Neuronal stem cell (in vitro differentiated cells): ENCODE measurements at regions not wholly inside any gene's neighbourhood (a gene's known extent, or its start where the extent isn't known, plus 50 kb on each side); places are given as distances from the start of the nearest gene placed in this dataset.

Experiments
- DNase-seq: peaks from one replicate; pipeline ENCODE4 v3.0.0-alpha.2; 2013; ENCODE audit warnings: low spot score
- H2AFZ ChIP-seq: one replicate; pipeline ENCODE4 v1.6.1; 2013; ENCODE audit warnings: mild to moderate bottlenecking, low read length, inconsistent platforms
- H2AK5ac ChIP-seq: 2 replicates; pipeline ENCODE4 v1.6.1; 2013; ENCODE audit warnings: low read depth, mild to moderate bottlenecking, inconsistent platforms, low read length, moderate library complexity, mixed read lengths
- H2BK120ac ChIP-seq: 2 replicates; pipeline ENCODE4 v1.6.1; 2013; ENCODE audit warnings: low read depth, mild to moderate bottlenecking, inconsistent platforms, low read length, moderate library complexity, mixed read lengths
- H2BK12ac ChIP-seq: one replicate; pipeline ENCODE4 v1.6.1; 2013; ENCODE audit warnings: low read length, inconsistent platforms
- H2BK15ac ChIP-seq: 2 replicates; pipeline ENCODE4 v1.6.1; 2013; ENCODE audit warnings: mild to moderate bottlenecking, low read length, inconsistent platforms, mixed read lengths
- H2BK5ac ChIP-seq: one replicate; pipeline ENCODE4 v1.6.1; 2013; ENCODE audit warnings: inconsistent platforms, mild to moderate bottlenecking, low read length, moderate library complexity
- H3K14ac ChIP-seq: one replicate; pipeline ENCODE4 v1.6.1; 2013; ENCODE audit warnings: low read length, inconsistent platforms
- H3K18ac ChIP-seq: 2 replicates; pipeline ENCODE4 v1.6.1; 2013; ENCODE audit warnings: low read length, inconsistent platforms
- H3K23ac ChIP-seq: 2 replicates; pipeline ENCODE4 v1.6.1; 2013; ENCODE audit warnings: low read depth, mild to moderate bottlenecking, mixed read lengths, low read length, inconsistent platforms; ENCODE audit not compliant: poor library complexity
- H3K27ac ChIP-seq: replicated peaks from 3 replicates; pipeline ENCODE4 v1.5.1; 2013; ENCODE audit warnings: low read length, inconsistent platforms
- H3K27me3 ChIP-seq, 3 experiments: 2 replicates each; pipeline ENCODE4 v1.6.1; 2013; ENCODE audit warnings: low read length in 3 of 3, mild to moderate bottlenecking in 2 of 3, inconsistent platforms in 1 of 3, low read depth in 1 of 3, mixed read lengths in 1 of 3, moderate library complexity in 1 of 3; ENCODE audit not compliant: control insufficient read depth in 3 of 3, insufficient read depth in 3 of 3
- H3K36me3 ChIP-seq, 2 donors: replicated peaks in 1 of 2; 2 replicates each; pipeline ENCODE4 v1.6.1; 2013; ENCODE audit warnings: low read length in 2 of 2; ENCODE audit not compliant: control insufficient read depth in 2 of 2, insufficient read depth in 2 of 2
- H3K4ac ChIP-seq: 2 replicates; pipeline ENCODE4 v1.6.1; 2013; ENCODE audit warnings: inconsistent platforms, mild to moderate bottlenecking, low read length, moderate library complexity
- H3K4me1 ChIP-seq, 2 donors: 1 replicate in 1 of 2; 2 replicates in 1 of 2; pipeline ENCODE4 v1.6.1; 2013; ENCODE audit warnings: low read length in 2 of 2, low read depth in 1 of 2; ENCODE audit not compliant: control insufficient read depth in 2 of 2, insufficient read depth in 1 of 2
- H3K4me2 ChIP-seq: one replicate; pipeline ENCODE4 v1.6.1; 2013; ENCODE audit warnings: mild to moderate bottlenecking, low read length, inconsistent platforms; ENCODE audit not compliant: insufficient read depth, poor library complexity, severe bottlenecking
- H3K4me3 ChIP-seq, 2 donors: 2 replicates each; pipeline ENCODE4 v1.5.1; 2013; ENCODE audit warnings: low read length in 2 of 2, mild to moderate bottlenecking in 2 of 2, inconsistent platforms in 1 of 2, moderate library complexity in 1 of 2
- H3K79me1 ChIP-seq: one replicate; pipeline ENCODE4 v1.6.1; 2013; ENCODE audit warnings: low read depth, mild to moderate bottlenecking, inconsistent platforms, low read length, moderate library complexity
- H3K9ac ChIP-seq: one replicate; pipeline ENCODE4 v1.6.1; 2013; ENCODE audit warnings: mild to moderate bottlenecking, low read depth, low read length, inconsistent platforms; ENCODE audit not compliant: poor library complexity
- H3K9me3 ChIP-seq, 2 donors: replicated peaks in 1 of 2; 2 replicates each; pipeline versions ENCODE3 to v1.6.1; 2013; ENCODE audit warnings: low read length in 2 of 2, mild to moderate bottlenecking in 2 of 2, inconsistent platforms in 1 of 2, low read depth in 1 of 2, mixed read lengths in 1 of 2, moderate library complexity in 1 of 2; ENCODE audit not compliant: control insufficient read depth in 2 of 2, insufficient read depth in 1 of 2
- H4K8ac ChIP-seq: one replicate; pipeline ENCODE4 v1.6.1; 2013; ENCODE audit warnings: low read depth, mild to moderate bottlenecking, inconsistent platforms, low read length, moderate library complexity
- H4K91ac ChIP-seq: one replicate; pipeline ENCODE4 v1.6.1; 2013; ENCODE audit warnings: low read length, low read depth, mild to moderate bottlenecking, inconsistent platforms; ENCODE audit not compliant: poor library complexity
- WGBS, 2 donors: extraction: QIAGEN DNeasy Blood & Tissue Kit; methylation state at CpG; one replicate each; pipeline ENCODE4 v1.1.7; 2013; ENCODE audit warnings: missing lambda C conversion rate in 2 of 2, mixed read lengths in 1 of 2; ENCODE audit not compliant: insufficient read length in 2 of 2, insufficient replicate concordance in 1 of 2; ENCODE audit errors: extremely low coverage in 2 of 2; 5-methylcytosine and 5-hydroxymethylcytosine counted together

DNA sequence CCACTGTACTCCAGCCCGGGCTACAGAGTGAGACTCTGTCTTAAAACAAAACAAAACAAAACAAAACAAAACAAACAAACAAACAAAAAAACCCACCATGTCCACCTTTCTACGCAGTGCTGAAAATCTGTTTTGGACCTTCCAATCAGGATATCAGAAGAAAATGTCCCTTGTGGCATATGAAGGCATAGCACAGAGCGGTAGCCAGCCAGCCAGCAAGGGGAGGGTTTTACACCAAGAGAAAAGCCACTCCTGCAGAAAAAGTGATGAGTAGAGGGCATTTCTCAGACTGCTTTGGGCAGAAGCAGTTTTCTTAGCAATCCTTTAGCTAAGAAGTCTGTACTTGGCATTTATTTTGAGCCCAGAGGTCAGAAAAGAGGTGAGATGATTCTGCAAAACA is 612.2 kb downstream of the TYW1 start:
- no peak overlapping the region for H3K23ac ChIP-seq
- no peak overlapping the region for H3K18ac ChIP-seq
- no peak overlapping the region for H2BK120ac ChIP-seq
- H3K4ac ChIP-seq = no peak overlapping the region
- H3K14ac ChIP-seq = no peak overlapping the region
- no peaks in the 10 kb centered on the region for H3K36me3 ChIP-seq
- no peak overlapping the region for H2BK15ac ChIP-seq
- H4K91ac ChIP-seq = no peak overlapping the region
- H3K27me3 ChIP-seq = no peaks in the 10 kb centered on the region
- peaks cover 0 to 6% of the 10 kb centered on the region in 2 donors for H3K9me3 ChIP-seq
- H3K4me3 ChIP-seq = no peak overlapping the region
- no peaks in the 10 kb centered on the region for H3K4me1 ChIP-seq
- H3K79me1 ChIP-seq = no peaks in the 10 kb centered on the region
- WGBS, 2 donors = no CpG with 5 or more reads among the region's 3 CpGs
- no peak for DNase-seq
- no peak overlapping the region for H3K9ac ChIP-seq
- H3K27ac ChIP-seq = no peak overlapping the region
- H2AK5ac ChIP-seq = no peak overlapping the region
- H2AFZ ChIP-seq = no peak overlapping the region
- H2BK5ac ChIP-seq = no peak overlapping the region
- no peak overlapping the region for H2BK12ac ChIP-seq
- no peak overlapping the region for H3K4me2 ChIP-seq
- no peak overlapping the region for H4K8ac ChIP-seq

DNA sequence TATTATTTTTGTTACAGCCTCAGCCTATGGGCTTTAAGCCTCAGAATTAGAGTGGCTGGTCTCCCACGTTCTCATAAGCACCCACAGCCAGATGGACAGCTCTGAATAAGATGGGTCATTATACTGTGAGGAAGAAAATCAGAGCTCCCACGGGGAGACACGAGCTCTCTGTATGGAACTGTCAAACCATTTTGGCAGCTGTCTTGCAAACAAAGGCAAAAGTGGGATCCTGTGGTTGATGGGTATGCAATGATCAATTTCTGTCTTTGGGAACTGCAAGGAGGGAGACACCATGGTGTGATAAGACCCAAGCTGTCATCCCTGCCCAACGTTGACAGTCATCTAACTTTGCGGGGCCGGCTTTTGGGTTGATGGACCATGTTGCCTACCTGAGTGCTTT is 614.3 kb downstream of the TYW1 start:
- Histone ChIP-seq H3K4me3 (no peak overlapping the region), H3K27me3 (no peaks in the 10 kb centered on the region), H4K8ac (no peak overlapping the region), H2BK15ac (no peak overlapping the region), H3K14ac (no peak overlapping the region), H3K4ac (no peak overlapping the region), H2BK5ac (no peak overlapping the region), H3K36me3 (no peaks in the 10 kb centered on the region), H3K79me1 (no peaks in the 10 kb centered on the region), H3K23ac (no peak overlapping the region), H3K9me3 (peaks cover 0 to 2% of the 10 kb centered on the region in 2 donors), H2BK120ac (no peak overlapping the region), H3K18ac (no peak overlapping the region), H2BK12ac (no peak overlapping the region), H2AK5ac (no peak overlapping the region), H3K4me2 (no peak overlapping the region), H2AFZ (no peak overlapping the region), H3K9ac (no peak overlapping the region), H4K91ac (no peak overlapping the region), H3K27ac (no peak overlapping the region), H3K4me1 (no peaks in the 10 kb centered on the region)
- WGBS, 2 donors = no CpG with 5 or more reads among the region's 6 CpGs
- no peak for DNase-seq

DNA sequence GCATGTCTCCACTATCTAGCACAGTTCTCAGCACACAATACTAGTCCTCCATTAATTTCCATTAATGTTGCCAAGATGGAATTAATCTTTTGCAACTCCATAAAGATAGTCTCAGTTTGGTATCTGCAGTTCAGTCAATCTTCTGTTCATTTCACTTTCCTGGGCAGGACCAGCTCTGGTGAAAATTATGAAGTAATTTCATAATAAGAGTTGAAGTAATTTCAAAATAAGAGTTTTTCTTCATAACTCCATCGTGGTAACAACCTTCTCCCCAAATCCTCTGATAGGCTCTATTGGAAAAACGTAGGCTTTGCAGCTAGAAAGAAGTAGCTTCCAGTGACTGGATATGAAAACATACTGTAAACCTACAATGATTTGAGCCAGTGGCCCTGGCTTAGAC is 618.2 kb downstream of the TYW1 start:
- H3K23ac ChIP-seq = no peak overlapping the region
- no peak overlapping the region for H2BK12ac ChIP-seq
- H2BK120ac ChIP-seq = no peak overlapping the region
- H2AK5ac ChIP-seq = no peak overlapping the region
- no peak for DNase-seq
- no peaks in the 10 kb centered on the region for H3K36me3 ChIP-seq
- no peak overlapping the region for H2BK15ac ChIP-seq
- no peak overlapping the region for H3K27ac ChIP-seq
- no peak overlapping the region for H3K4ac ChIP-seq
- peaks cover 0 to 5% (median 0%) of the 10 kb centered on the region in 3 experiments for H3K27me3 ChIP-seq
- H3K4me2 ChIP-seq = no peak overlapping the region
- no CpG with 5 or more reads among the region's 2 CpGs for WGBS, 2 donors
- no peaks in the 10 kb centered on the region for H3K9me3 ChIP-seq
- no peak overlapping the region for H4K91ac ChIP-seq
- no peak overlapping the region for H3K14ac ChIP-seq
- H3K4me3 ChIP-seq = no peak overlapping the region
- H3K9ac ChIP-seq = no peak overlapping the region
- no peak overlapping the region for H4K8ac ChIP-seq
- no peaks in the 10 kb centered on the region for H3K79me1 ChIP-seq
- no peak overlapping the region for H2AFZ ChIP-seq
- H2BK5ac ChIP-seq = no peak overlapping the region
- no peak overlapping the region for H3K18ac ChIP-seq
- H3K4me1 ChIP-seq = peaks cover 0 to 6% of the 10 kb centered on the region in 2 donors

- H3K27me3 ChIP-seq = peaks cover 0 to 5% (median 0%) of the 10 kb centered on the region in 3 experiments
- H3K4me2 ChIP-seq = no peak overlapping the region
- no peak for DNase-seq
- peaks cover 0 to 6% of the 10 kb centered on the region in 2 donors for H3K4me1 ChIP-seq
- no peaks in the 10 kb centered on the region for H3K9me3 ChIP-seq
- no peak overlapping the region for H2BK120ac ChIP-seq
- H2AK5ac ChIP-seq = no peak overlapping the region
- no peak overlapping the region for H4K8ac ChIP-seq
- no peak overlapping the region for H2BK12ac ChIP-seq
- H2BK5ac ChIP-seq = no peak overlapping the region
- H3K4me3 ChIP-seq = no peak overlapping the region
- no peak overlapping the region for H4K91ac ChIP-seq
- no peak overlapping the region for H3K23ac ChIP-seq
- no peak overlapping the region for H3K18ac ChIP-seq
- WGBS, 2 donors = no CpG with 5 or more reads among the region's 7 CpGs
- H3K4ac ChIP-seq = no peak overlapping the region
- H3K79me1 ChIP-seq = no peaks in the 10 kb centered on the region
- no peak overlapping the region for H3K9ac ChIP-seq
- no peak overlapping the region for H3K27ac ChIP-seq
- no peaks in the 10 kb centered on the region for H3K36me3 ChIP-seq
- H2AFZ ChIP-seq = no peak overlapping the region
- H2BK15ac ChIP-seq = no peak overlapping the region
- H3K14ac ChIP-seq = no peak overlapping the region
Measured at GRCh38 chr7:67616517-67616916, 619.9 kb downstream of the TYW1 start.
